ENCODE measurements at regions not wholly inside any gene's neighbourhood (a gene's known extent, or its start where the extent isn't known, plus 50 kb on each side); places are given as distances from the start of the nearest gene placed in this dataset.

DNA sequence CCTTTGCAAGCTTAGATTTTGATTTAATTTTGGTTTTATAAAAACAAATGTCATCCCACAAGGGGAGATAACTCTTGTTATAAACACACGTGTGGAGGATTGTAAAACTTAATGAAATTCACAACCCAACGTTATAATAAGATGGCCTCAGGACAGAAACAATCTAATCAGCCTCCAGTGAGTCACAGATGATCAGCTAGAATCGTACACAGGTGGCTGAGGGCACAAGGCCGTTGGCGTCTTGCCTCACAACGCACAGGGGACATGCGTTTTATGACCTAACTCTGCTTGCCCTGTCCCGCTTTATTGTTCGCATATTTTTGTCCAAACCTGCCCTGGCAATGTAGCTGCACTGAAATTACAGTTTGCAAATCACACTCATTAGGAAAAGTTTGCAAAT is 121.9 kb upstream of the PDZRN3 start:
- no peak for TF ChIP-seq POLR2AphosphoS5 (IDR thresholded peaks at IDR 0.05)
- TF ChIP-seq, protein P1, sequence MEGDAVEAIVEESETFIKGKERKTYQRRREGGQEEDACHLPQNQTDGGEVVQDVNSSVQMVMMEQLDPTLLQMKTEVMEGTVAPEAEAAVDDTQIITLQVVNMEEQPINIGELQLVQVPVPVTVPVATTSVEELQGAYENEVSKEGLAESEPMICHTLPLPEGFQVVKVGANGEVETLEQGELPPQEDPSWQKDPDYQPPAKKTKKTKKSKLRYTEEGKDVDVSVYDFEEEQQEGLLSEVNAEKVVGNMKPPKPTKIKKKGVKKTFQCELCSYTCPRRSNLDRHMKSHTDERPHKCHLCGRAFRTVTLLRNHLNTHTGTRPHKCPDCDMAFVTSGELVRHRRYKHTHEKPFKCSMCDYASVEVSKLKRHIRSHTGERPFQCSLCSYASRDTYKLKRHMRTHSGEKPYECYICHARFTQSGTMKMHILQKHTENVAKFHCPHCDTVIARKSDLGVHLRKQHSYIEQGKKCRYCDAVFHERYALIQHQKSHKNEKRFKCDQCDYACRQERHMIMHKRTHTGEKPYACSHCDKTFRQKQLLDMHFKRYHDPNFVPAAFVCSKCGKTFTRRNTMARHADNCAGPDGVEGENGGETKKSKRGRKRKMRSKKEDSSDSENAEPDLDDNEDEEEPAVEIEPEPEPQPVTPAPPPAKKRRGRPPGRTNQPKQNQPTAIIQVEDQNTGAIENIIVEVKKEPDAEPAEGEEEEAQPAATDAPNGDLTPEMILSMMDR (IDR thresholded peaks at IDR 0.05): no peak

Data from stomach (tissue), 4 donors.